ENCODE measurements at regions not wholly inside any gene's neighbourhood (a gene's known extent, or its start where the extent isn't known, plus 50 kb on each side); places are given as distances from the start of the nearest gene placed in this dataset.

DNA sequence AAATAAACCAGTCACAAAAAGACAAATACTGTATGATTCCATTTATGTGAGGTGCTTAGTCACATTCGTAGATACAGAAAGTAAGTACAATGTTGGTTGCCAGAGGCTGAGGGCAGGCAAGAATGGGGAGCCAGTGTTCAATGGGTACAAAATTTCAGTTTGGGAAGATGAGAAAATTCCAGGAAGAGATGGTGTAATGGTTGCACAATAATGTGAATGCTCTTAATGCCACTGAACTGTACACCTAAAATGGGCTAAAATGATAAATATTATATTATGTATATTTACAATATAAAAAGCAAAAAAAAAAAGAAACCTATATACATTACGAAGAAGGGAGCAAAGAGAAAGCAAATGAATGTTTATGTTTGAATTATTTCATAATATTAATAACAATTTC, 329.0 kb downstream of the C11orf87 start:
- no peak overlapping the region for H3K27ac Mint-ChIP-seq (ENCODE audit: unreplicated experiment)
- H3K27me3 Mint-ChIP-seq (ENCODE audit: unreplicated experiment), result no peaks in the 10 kb centered on the region
- no peak for DNase-seq
- TF ChIP-seq, protein P1, sequence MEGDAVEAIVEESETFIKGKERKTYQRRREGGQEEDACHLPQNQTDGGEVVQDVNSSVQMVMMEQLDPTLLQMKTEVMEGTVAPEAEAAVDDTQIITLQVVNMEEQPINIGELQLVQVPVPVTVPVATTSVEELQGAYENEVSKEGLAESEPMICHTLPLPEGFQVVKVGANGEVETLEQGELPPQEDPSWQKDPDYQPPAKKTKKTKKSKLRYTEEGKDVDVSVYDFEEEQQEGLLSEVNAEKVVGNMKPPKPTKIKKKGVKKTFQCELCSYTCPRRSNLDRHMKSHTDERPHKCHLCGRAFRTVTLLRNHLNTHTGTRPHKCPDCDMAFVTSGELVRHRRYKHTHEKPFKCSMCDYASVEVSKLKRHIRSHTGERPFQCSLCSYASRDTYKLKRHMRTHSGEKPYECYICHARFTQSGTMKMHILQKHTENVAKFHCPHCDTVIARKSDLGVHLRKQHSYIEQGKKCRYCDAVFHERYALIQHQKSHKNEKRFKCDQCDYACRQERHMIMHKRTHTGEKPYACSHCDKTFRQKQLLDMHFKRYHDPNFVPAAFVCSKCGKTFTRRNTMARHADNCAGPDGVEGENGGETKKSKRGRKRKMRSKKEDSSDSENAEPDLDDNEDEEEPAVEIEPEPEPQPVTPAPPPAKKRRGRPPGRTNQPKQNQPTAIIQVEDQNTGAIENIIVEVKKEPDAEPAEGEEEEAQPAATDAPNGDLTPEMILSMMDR (IDR thresholded peaks at IDR 0.05; ENCODE audit: unreplicated experiment), result no peak
- H3K9me3 Mint-ChIP-seq (ENCODE audit: low read depth, unreplicated experiment), result no peaks in the 10 kb centered on the region
- BruUV-seq (replicated peaks), result no TSS peak
- H3K36me3 Mint-ChIP-seq (ENCODE audit: insufficient read depth, unreplicated experiment), result no peaks in the 10 kb centered on the region
- CTCF ChIA-PET, result no interaction called here
- no peak overlapping the region for H3K4me3 Mint-ChIP-seq (ENCODE audit: low read depth, unreplicated experiment)
- H3K4me1 Mint-ChIP-seq (ENCODE audit: low read depth, unreplicated experiment), result peaks cover 7% of the 10 kb centered on the region
- intact Hi-C loops (cut with micrococcal nuclease; ENCODE audit: unreplicated experiment), result no loop called here

DNA sequence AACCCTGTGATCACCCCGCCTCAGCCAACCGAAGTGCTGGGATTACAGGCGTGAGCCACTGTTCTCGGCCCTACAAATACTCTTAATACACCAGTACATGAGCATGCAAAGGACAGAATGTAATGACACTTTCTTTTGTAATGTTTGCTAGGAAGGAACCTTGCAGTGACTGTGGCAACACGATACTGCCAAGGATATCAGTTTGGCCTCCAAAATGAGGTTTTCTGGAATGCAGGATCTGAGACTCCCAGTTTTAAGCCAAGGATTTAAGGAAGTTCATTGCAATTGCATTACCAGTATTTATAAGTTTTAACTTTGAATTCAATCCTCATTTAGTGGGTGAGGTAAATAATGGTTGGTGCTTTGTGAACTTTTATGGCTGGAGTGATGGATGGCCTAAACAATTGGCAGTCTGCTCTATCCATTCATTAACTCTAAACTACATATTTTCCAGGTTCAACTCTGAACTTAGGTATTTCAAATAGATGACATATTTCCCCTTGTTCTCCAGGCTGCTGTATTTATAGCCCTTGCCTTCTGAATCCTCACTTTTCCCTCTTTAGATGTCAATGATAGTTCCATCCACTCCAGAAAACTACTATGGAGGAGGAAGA, 330.3 kb downstream of the C11orf87 start:
- peaks cover 7% of the 10 kb centered on the region for H3K27me3 Mint-ChIP-seq (ENCODE audit: unreplicated experiment)
- DNase-seq, result no peak
- peaks cover 7% of the 10 kb centered on the region for H3K4me1 Mint-ChIP-seq (ENCODE audit: low read depth, unreplicated experiment)
- intact Hi-C loops (cut with micrococcal nuclease; ENCODE audit: unreplicated experiment), result no loop called here
- BruUV-seq (replicated peaks), result no TSS peak
- no peaks in the 10 kb centered on the region for H3K36me3 Mint-ChIP-seq (ENCODE audit: insufficient read depth, unreplicated experiment)
- TF ChIP-seq, protein P1 (IDR thresholded peaks at IDR 0.05; ENCODE audit: unreplicated experiment), result no peak
- H3K4me3 Mint-ChIP-seq (ENCODE audit: low read depth, unreplicated experiment), result no peak overlapping the region
- H3K9me3 Mint-ChIP-seq (ENCODE audit: low read depth, unreplicated experiment), result no peaks in the 10 kb centered on the region
- CTCF ChIA-PET, result no interaction called here
- H3K27ac Mint-ChIP-seq (ENCODE audit: unreplicated experiment), result no peak overlapping the region

DNA sequence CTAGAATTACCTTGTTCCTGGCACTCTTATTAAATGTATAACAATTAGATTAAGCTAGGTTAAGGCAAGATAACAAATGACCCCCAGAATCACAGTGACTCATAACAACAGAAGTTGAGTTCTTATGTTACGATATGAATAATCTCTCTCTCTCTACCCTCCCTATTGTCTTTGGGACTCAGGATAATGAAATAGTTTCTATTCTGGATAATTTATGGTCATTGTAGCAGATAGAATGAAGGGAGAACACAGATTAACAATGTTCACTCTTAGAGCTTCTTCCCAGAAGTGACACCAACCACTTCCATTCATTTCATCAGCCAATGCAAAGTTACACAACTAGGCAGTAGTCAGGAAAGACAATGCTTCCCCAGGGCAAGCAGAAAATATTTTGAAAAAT, 334.5 kb downstream of the C11orf87 start:
- no peaks in the 10 kb centered on the region for H3K4me1 Mint-ChIP-seq (ENCODE audit: low read depth, unreplicated experiment)
- CTCF ChIA-PET, result no interaction called here
- no peaks in the 10 kb centered on the region for H3K36me3 Mint-ChIP-seq (ENCODE audit: insufficient read depth, unreplicated experiment)
- peaks cover 16% of the 10 kb centered on the region for H3K27me3 Mint-ChIP-seq (ENCODE audit: unreplicated experiment)
- TF ChIP-seq, protein P1 (IDR thresholded peaks at IDR 0.05; ENCODE audit: unreplicated experiment), result no peak
- DNase-seq, result no peak
- no peak overlapping the region for H3K27ac Mint-ChIP-seq (ENCODE audit: unreplicated experiment)
- no TSS peak for BruUV-seq (replicated peaks)
- H3K9me3 Mint-ChIP-seq (ENCODE audit: low read depth, unreplicated experiment), result no peaks in the 10 kb centered on the region
- intact Hi-C loops (cut with micrococcal nuclease; ENCODE audit: unreplicated experiment), result no loop called here
- H3K4me3 Mint-ChIP-seq (ENCODE audit: low read depth, unreplicated experiment), result no peak overlapping the region

DNA sequence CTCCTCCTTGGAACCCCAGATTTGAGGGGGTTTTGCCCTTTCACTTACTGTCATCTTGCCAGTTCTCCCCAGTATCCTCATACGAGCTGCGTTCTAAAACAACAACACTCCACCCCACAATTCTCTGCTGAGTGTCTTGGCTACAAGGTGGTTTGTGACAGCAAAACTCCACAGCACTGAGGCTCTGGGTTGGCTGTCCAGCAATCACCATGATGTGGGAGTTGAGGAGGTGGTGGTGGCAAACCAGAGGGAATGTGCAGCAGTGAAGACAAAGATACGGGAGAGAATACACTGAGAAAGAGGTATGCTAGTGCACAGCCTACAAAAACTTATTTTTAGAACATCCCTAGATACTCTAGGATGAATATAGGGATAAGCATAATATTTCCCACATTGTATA, 335.0 kb downstream of the C11orf87 start:
- TF ChIP-seq, protein P1 (IDR thresholded peaks at IDR 0.05; ENCODE audit: unreplicated experiment), result no peak
- Mint-ChIP-seq H3K9me3 (ENCODE audit: low read depth, unreplicated experiment) (no peaks in the 10 kb centered on the region), H3K27me3 (ENCODE audit: unreplicated experiment) (peaks cover 16% of the 10 kb centered on the region), H3K4me3 (ENCODE audit: low read depth, unreplicated experiment) (no peak overlapping the region), H3K4me1 (ENCODE audit: low read depth, unreplicated experiment) (no peaks in the 10 kb centered on the region), H3K27ac (ENCODE audit: unreplicated experiment) (no peak overlapping the region), H3K36me3 (ENCODE audit: insufficient read depth, unreplicated experiment) (no peaks in the 10 kb centered on the region)
- CTCF ChIA-PET, result no interaction called here
- no TSS peak for BruUV-seq (replicated peaks)
- no peak for DNase-seq
- intact Hi-C loops (cut with micrococcal nuclease; ENCODE audit: unreplicated experiment), result no loop called here

All from Calu3 (cell line).